ENCODE measurements at regions not wholly inside any gene's neighbourhood (a gene's known extent, or its start where the extent isn't known, plus 50 kb on each side); places are given as distances from the start of the nearest gene placed in this dataset.

- Histone ChIP-seq H3K27ac (ENCODE audit: low read length) (no peak overlapping the region), H3K4me1 (ENCODE audit: low read length) (no peaks in the 10 kb centered on the region), H3K4me2 (ENCODE audit: low read depth, low read length) (no peak overlapping the region), H3K36me3 (replicated peaks; ENCODE audit: insufficient read depth, low read length) (no peaks in the 10 kb centered on the region), H3K9me3 (replicated peaks; ENCODE audit: insufficient read depth, low read length) (no peaks in the 10 kb centered on the region), H3K9ac (ENCODE audit: low read length) (no peak overlapping the region), H3K9me2 (replicated peaks; ENCODE audit: insufficient read depth, low read length) (no peaks in the 10 kb centered on the region), H4K20me1 (ENCODE audit: insufficient read depth, low read length) (no peaks in the 10 kb centered on the region), H3K27me3 (replicated peaks; ENCODE audit: insufficient read depth, low read length) (no peaks in the 10 kb centered on the region), H3K4me3 (ENCODE audit: low read length) (no peak overlapping the region), H2AFZ (ENCODE audit: low read length) (no peak overlapping the region), H3F3A (ENCODE audit: insufficient read depth, low read length) (no peaks in the 10 kb centered on the region), H3K79me2 (ENCODE audit: low read length) (no peaks in the 10 kb centered on the region)
- DNase-seq, result no peak
- TF ChIP-seq EZH2phosphoT487 (IDR thresholded peaks at IDR 0.05; ENCODE audit: low read length), result no peak
- TF ChIP-seq, protein P1, sequence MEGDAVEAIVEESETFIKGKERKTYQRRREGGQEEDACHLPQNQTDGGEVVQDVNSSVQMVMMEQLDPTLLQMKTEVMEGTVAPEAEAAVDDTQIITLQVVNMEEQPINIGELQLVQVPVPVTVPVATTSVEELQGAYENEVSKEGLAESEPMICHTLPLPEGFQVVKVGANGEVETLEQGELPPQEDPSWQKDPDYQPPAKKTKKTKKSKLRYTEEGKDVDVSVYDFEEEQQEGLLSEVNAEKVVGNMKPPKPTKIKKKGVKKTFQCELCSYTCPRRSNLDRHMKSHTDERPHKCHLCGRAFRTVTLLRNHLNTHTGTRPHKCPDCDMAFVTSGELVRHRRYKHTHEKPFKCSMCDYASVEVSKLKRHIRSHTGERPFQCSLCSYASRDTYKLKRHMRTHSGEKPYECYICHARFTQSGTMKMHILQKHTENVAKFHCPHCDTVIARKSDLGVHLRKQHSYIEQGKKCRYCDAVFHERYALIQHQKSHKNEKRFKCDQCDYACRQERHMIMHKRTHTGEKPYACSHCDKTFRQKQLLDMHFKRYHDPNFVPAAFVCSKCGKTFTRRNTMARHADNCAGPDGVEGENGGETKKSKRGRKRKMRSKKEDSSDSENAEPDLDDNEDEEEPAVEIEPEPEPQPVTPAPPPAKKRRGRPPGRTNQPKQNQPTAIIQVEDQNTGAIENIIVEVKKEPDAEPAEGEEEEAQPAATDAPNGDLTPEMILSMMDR (IDR thresholded peaks at IDR 0.05; ENCODE audit: low read length), result no peak
- no peak for TF ChIP-seq EZH2 (optimal IDR thresholded peaks at IDR 0.05; ENCODE audit: low read depth, low read length)
Observed at GRCh38 chr4:126065016-126065415, 750.3 kb downstream of the FAT4 start.

- Histone ChIP-seq H3K79me2 (ENCODE audit: low read length) (no peaks in the 10 kb centered on the region), H3K9ac (ENCODE audit: low read length) (no peak overlapping the region), H3K4me1 (ENCODE audit: low read length) (no peaks in the 10 kb centered on the region), H3K4me3 (ENCODE audit: low read length) (no peak overlapping the region), H3F3A (ENCODE audit: insufficient read depth, low read length) (no peaks in the 10 kb centered on the region), H3K27ac (ENCODE audit: low read length) (no peak overlapping the region), H3K9me2 (replicated peaks; ENCODE audit: insufficient read depth, low read length) (no peaks in the 10 kb centered on the region), H3K4me2 (ENCODE audit: low read depth, low read length) (no peak overlapping the region), H3K36me3 (replicated peaks; ENCODE audit: insufficient read depth, low read length) (no peaks in the 10 kb centered on the region), H3K27me3 (replicated peaks; ENCODE audit: insufficient read depth, low read length) (no peaks in the 10 kb centered on the region), H3K9me3 (replicated peaks; ENCODE audit: insufficient read depth, low read length) (no peaks in the 10 kb centered on the region), H2AFZ (ENCODE audit: low read length) (no peak overlapping the region), H4K20me1 (ENCODE audit: insufficient read depth, low read length) (no peaks in the 10 kb centered on the region)
- DNase-seq, result no peak
- TF ChIP-seq EZH2 (optimal IDR thresholded peaks at IDR 0.05; ENCODE audit: low read depth, low read length) (no peak), EZH2phosphoT487 (IDR thresholded peaks at IDR 0.05; ENCODE audit: low read length) (no peak)
- TF ChIP-seq, protein P1 (IDR thresholded peaks at IDR 0.05; ENCODE audit: low read length), result no peak
Observed at GRCh38 chr4:126071346-126072333, 756.9 kb downstream of the FAT4 start.

DNA sequence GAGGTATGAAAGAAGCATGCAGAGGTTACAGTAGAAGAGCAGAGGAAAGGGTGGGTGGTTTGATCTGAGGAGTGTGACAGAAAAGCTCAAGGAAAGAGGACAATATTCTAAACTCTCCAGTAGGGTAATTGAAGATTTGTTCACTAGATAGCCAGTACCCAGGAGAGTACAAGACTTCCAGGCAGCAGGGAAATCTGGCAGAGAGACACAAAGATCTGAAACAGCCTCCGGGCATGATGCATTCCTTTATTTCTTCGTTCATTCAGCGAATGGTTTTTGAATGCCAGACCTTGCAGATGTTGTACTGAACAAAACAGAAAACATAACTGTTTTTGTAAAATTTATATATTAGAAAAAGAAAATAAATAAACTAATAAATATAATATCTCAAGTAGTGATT, 766.6 kb downstream of the FAT4 start:
- Histone ChIP-seq H3K4me1 (ENCODE audit: low read length) (no peaks in the 10 kb centered on the region), H3K36me3 (replicated peaks; ENCODE audit: insufficient read depth, low read length) (no peaks in the 10 kb centered on the region), H3K4me3 (ENCODE audit: low read length) (no peak overlapping the region), H3K4me2 (ENCODE audit: low read depth, low read length) (no peak overlapping the region), H2AFZ (ENCODE audit: low read length) (no peak overlapping the region), H3K27ac (ENCODE audit: low read length) (no peak overlapping the region), H3K9me2 (replicated peaks; ENCODE audit: insufficient read depth, low read length) (no peaks in the 10 kb centered on the region), H3K9me3 (replicated peaks; ENCODE audit: insufficient read depth, low read length) (no peaks in the 10 kb centered on the region), H4K20me1 (ENCODE audit: insufficient read depth, low read length) (no peaks in the 10 kb centered on the region), H3F3A (ENCODE audit: insufficient read depth, low read length) (no peaks in the 10 kb centered on the region), H3K9ac (ENCODE audit: low read length) (no peak overlapping the region), H3K27me3 (replicated peaks; ENCODE audit: insufficient read depth, low read length) (no peaks in the 10 kb centered on the region), H3K79me2 (ENCODE audit: low read length) (no peaks in the 10 kb centered on the region)
- TF ChIP-seq, protein P1 (IDR thresholded peaks at IDR 0.05; ENCODE audit: low read length), result no peak
- no peak for TF ChIP-seq EZH2phosphoT487 (IDR thresholded peaks at IDR 0.05; ENCODE audit: low read length)
- TF ChIP-seq EZH2 (optimal IDR thresholded peaks at IDR 0.05; ENCODE audit: low read depth, low read length), result no peak
- DNase-seq, result no peak
